ENCODE measurements at regions not wholly inside any gene's neighbourhood (a gene's known extent, or its start where the extent isn't known, plus 50 kb on each side); places are given as distances from the start of the nearest gene placed in this dataset.

DNA sequence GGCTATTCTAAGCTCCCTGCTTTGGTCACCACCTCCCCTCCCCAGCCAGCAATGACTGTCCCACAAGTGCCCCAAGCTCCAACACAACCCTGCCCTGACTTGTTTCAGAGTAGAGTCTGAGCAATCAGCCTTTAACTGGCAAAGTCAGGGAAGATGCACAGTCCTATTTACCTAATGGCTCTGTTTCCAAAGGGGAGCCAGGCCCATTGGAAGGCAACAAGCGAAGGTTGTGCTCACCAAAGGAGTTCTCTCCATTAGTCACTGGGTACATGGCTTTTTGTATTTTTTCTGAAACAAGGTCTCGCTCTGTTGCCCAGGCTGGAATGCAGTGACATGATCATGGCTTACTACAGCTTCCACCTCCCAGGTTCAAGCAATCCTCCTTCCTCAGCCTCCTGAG, 267.1 kb upstream of the CRY1 start:
- Histone ChIP-seq H4K8ac (ENCODE audit: extremely low read depth, insufficient read depth, low read length) (peak overlapping the region; percentile 68; the same call in 1 of the 2 replicates), H3K4ac (replicated peaks; ENCODE audit: insufficient read length, low read depth, low read length) (no peak overlapping the region), H3K23ac (ENCODE audit: insufficient read length) (no peak overlapping the region), H4K20me1 (replicated peaks in 1 of 2; ENCODE audit: control insufficient read depth in 1 of 2, insufficient read depth in 2 of 2, low read length in 2 of 2) (peaks cover 0 to 2% of the 10 kb centered on the region in 2 experiments), H4K91ac (replicated peaks; ENCODE audit: insufficient read length, low read length) (no peak overlapping the region), H3K56ac (replicated peaks; ENCODE audit: insufficient read length, low read depth, low read length) (no peak overlapping the region), H3K4me3 (ENCODE audit: extremely low read depth in 1 of 4, insufficient read depth in 2 of 4, low read depth in 3 of 4, low read length in 4 of 4) (no peak overlapping the region), H4K5ac (ENCODE audit: insufficient read length, low read depth, low read length) (no peak overlapping the region), H3K23me2 (ENCODE audit: low read depth, low read length) (no peaks in the 10 kb centered on the region; the same call in 1 of the 2 replicates), H2BK5ac (ENCODE audit: low read depth, low read length) (no peak overlapping the region), H2BK120ac (replicated peaks; ENCODE audit: low read depth, low read length) (no peak overlapping the region), H3K14ac (ENCODE audit: insufficient read length) (no peak overlapping the region), H3K36me3 (ENCODE audit: control insufficient read depth in 2 of 4, insufficient read depth in 4 of 4, low read length in 3 of 4) (no peaks in the 10 kb centered on the region), H2BK15ac (ENCODE audit: low read length) (no peak overlapping the region), H2BK20ac (ENCODE audit: low read length) (no peak overlapping the region), H3K27me3 (replicated peaks in 1 of 4; ENCODE audit: control insufficient read depth in 3 of 4, extremely low read depth in 1 of 4, insufficient read depth in 3 of 4, low read length in 3 of 4) (no peaks in the 10 kb centered on the region), H3K79me1 (ENCODE audit: low read depth, low read length) (no peaks in the 10 kb centered on the region), H3K9ac (replicated peaks in 1 of 4; ENCODE audit: extremely low read depth in 1 of 4, low read depth in 3 of 4, low read length in 3 of 4) (no peak overlapping the region), H2AFZ (ENCODE audit: low read length) (no peak overlapping the region), H2BK12ac (ENCODE audit: low read depth, low read length) (no peak overlapping the region), H3K4me1 (replicated peaks in 1 of 4; ENCODE audit: control insufficient read depth in 3 of 4, insufficient read depth in 4 of 4, low read length in 3 of 4) (no peaks in the 10 kb centered on the region), H3K18ac (ENCODE audit: extremely low read depth, low read length) (no peak overlapping the region), H3K9me3 (ENCODE audit: insufficient read depth in 2 of 2, low read depth in 1 of 2, low read length in 1 of 2) (no peaks in the 10 kb centered on the region), H3K4me2 (ENCODE audit: insufficient read depth in 1 of 2, low read depth in 2 of 2, low read length in 2 of 2) (no peak overlapping the region), H3K27ac (ENCODE audit: low read depth, low read length) (no peak overlapping the region), H3K79me2 (ENCODE audit: control insufficient read depth in 1 of 2, insufficient read depth in 2 of 2, low read length in 2 of 2) (no peaks in the 10 kb centered on the region), H2AK5ac (ENCODE audit: low read depth, low read length) (no peak overlapping the region)
- DNase-seq (ENCODE audit: low read depth in 1 of 2, low spot score in 2 of 2) (no peak), FAIRE-seq (no peak)
- ChIA-PET CTCF (ENCODE audit: partially characterized antibody) (interaction anchor here (0.5 to 1.2 kb wide), 3 partner anchors 10 to 226 kb away, joined by 3 to 4 read pairs (median 3); no protein-coding TSS in a partner anchor), POLR2A (ENCODE audit: partially characterized antibody) (no interaction called here)
- WGBS, 2 experiments (ENCODE audit: extremely low coverage in 1 of 2, insufficient coverage in 1 of 2, insufficient read length in 1 of 2, insufficient replicate concordance in 2 of 2, low coverage in 1 of 2, low lambda C conversion rate in 2 of 2, missing lambda C conversion rate in 1 of 2), result 100% methylated on average over 1 of the region's 2 CpGs; no CpG with 5 or more reads in 1 of the 2 experiments
- TF ChIP-seq NRF1 (IDR thresholded peaks at IDR 0.05; ENCODE audit: low read depth, low read length) (no peak), TEAD4 (IDR thresholded peaks at IDR 0.05; ENCODE audit: low read depth, low read length) (no peak), TCF12 (IDR thresholded peaks at IDR 0.05; ENCODE audit: low read depth, low read length) (no peak), GABPA (IDR thresholded peaks at IDR 0.05; ENCODE audit: borderline replicate concordance, insufficient read depth, low read length) (no peak), FOSL1 (IDR thresholded peaks at IDR 0.05; ENCODE audit: insufficient read depth, low read depth, low read length) (no peak), CHD2 (IDR thresholded peaks at IDR 0.05; ENCODE audit: low read length) (no peak), CEBPB (IDR thresholded peaks at IDR 0.05; ENCODE audit: low read depth, low read length) (no peak), SRF (IDR thresholded peaks at IDR 0.05; ENCODE audit: low read depth, low read length) (no peak), EGR1 (IDR thresholded peaks at IDR 0.05; ENCODE audit: borderline replicate concordance, low read depth, low read length) (no peak), POU5F1 (IDR thresholded peaks at IDR 0.05; ENCODE audit: low read depth, low read length) (no peak), CBX5 (IDR thresholded peaks at IDR 0.05; ENCODE audit: low read depth, low read length) (no peak), BCL11A (IDR thresholded peaks at IDR 0.05; ENCODE audit: low read depth in 2 of 2, low read length in 2 of 2) (no peak), CTBP2 (IDR thresholded peaks at IDR 0.05; ENCODE audit: borderline replicate concordance, insufficient read depth, insufficient read length, low read length) (no peak)
- TF ChIP-seq, protein P1, sequence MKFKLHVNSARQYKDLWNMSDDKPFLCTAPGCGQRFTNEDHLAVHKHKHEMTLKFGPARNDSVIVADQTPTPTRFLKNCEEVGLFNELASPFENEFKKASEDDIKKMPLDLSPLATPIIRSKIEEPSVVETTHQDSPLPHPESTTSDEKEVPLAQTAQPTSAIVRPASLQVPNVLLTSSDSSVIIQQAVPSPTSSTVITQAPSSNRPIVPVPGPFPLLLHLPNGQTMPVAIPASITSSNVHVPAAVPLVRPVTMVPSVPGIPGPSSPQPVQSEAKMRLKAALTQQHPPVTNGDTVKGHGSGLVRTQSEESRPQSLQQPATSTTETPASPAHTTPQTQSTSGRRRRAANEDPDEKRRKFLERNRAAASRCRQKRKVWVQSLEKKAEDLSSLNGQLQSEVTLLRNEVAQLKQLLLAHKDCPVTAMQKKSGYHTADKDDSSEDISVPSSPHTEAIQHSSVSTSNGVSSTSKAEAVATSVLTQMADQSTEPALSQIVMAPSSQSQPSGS (IDR thresholded peaks at IDR 0.05; ENCODE audit: low read length), result no peak

Data from H1 (cell line).